Thymus (tissue), 11 donors: ENCODE measurements at regions not wholly inside any gene's neighbourhood (a gene's known extent, or its start where the extent isn't known, plus 50 kb on each side); places are given as distances from the start of the nearest gene placed in this dataset.

Source experiments
- DNase-seq, 9 donors: peaks; one replicate each; pipeline ENCODE4 v3.0.0-alpha.2; 2013; ENCODE audit warnings: low spot score in 9 of 9, low read depth in 6 of 9, missing footprints in 1 of 9
- H3K27ac ChIP-seq, 2 donors: one replicate each; pipeline ENCODE4 v1.5.1; 2013; ENCODE audit warnings: control low read depth in 1 of 2, low read depth in 1 of 2, low read length in 1 of 2, mild to moderate bottlenecking in 1 of 2, moderate library complexity in 1 of 2
- H3K27me3 ChIP-seq, 2 donors: one replicate each; pipeline ENCODE4 v1.5.1; 2013; ENCODE audit warnings: low read length in 1 of 2; ENCODE audit not compliant: control insufficient read depth in 2 of 2, insufficient read depth in 1 of 2
- H3K36me3 ChIP-seq, 2 donors: one replicate each; pipeline ENCODE4 v1.5.1; 2013; ENCODE audit warnings: low read length in 1 of 2, mild to moderate bottlenecking in 1 of 2, moderate library complexity in 1 of 2; ENCODE audit not compliant: control insufficient read depth in 2 of 2, insufficient read depth in 2 of 2
- H3K4me1 ChIP-seq, 2 donors: one replicate each; pipeline ENCODE4 v1.5.1; 2013; ENCODE audit warnings: low read length in 2 of 2; ENCODE audit not compliant: control insufficient read depth in 2 of 2, insufficient read depth in 2 of 2
- H3K4me3 ChIP-seq, 2 donors: one replicate each; pipeline ENCODE4 v1.5.1; 2013; ENCODE audit warnings: low read length in 2 of 2, control low read depth in 1 of 2, mild to moderate bottlenecking in 1 of 2
- H3K9me3 ChIP-seq, 2 donors: one replicate each; pipeline ENCODE4 v1.5.1; 2013; ENCODE audit warnings: low read length in 1 of 2, mild to moderate bottlenecking in 1 of 2; ENCODE audit not compliant: control insufficient read depth in 2 of 2, insufficient read depth in 1 of 2
- WGBS: extraction: QIAGEN DNeasy Blood & Tissue Kit; methylation state at CpG from one replicate; pipeline ENCODE4 v1.1.7; 2013; 5-methylcytosine and 5-hydroxymethylcytosine counted together
- donor health status: healthy.

- Histone ChIP-seq H3K4me3 (no peak overlapping the region), H3K36me3 (no peaks in the 10 kb centered on the region), H3K27ac (no peak overlapping the region), H3K27me3 (no peaks in the 10 kb centered on the region), H3K4me1 (peaks cover 5 to 15% of the 10 kb centered on the region in 2 donors), H3K9me3 (no peaks in the 10 kb centered on the region)
- no peak for DNase-seq
- 88% methylated on average over 11 of the region's 11 CpGs for WGBS
Measured at GRCh38 chr6:14921170-14921569, 324.7 kb upstream of the JARID2 start.

GRCh38 chr6:14921878-14922671 is 323.8 kb upstream of the JARID2 start:
- no peaks in the 10 kb centered on the region for H3K27me3 ChIP-seq
- peaks cover 5 to 15% of the 10 kb centered on the region in 2 donors for H3K4me1 ChIP-seq
- no peaks in the 10 kb centered on the region for H3K9me3 ChIP-seq
- no peak overlapping the region for H3K4me3 ChIP-seq
- H3K27ac ChIP-seq: peak overlapping the region in 1 of 2 donors; percentile 13
- no peaks in the 10 kb centered on the region for H3K36me3 ChIP-seq
- DNase-seq: no peak
- 70% methylated on average over 15 of the region's 15 CpGs for WGBS

- Histone ChIP-seq H3K27ac (peak overlapping the region in 1 of 2 donors; percentile 13), H3K36me3 (no peaks in the 10 kb centered on the region), H3K27me3 (no peaks in the 10 kb centered on the region), H3K4me1 (peaks cover 5 to 15% of the 10 kb centered on the region in 2 donors), H3K4me3 (no peak overlapping the region), H3K9me3 (no peaks in the 10 kb centered on the region)
- WGBS: 93% methylated on average over 9 of the region's 9 CpGs
- no peak for DNase-seq
Measured at GRCh38 chr6:14922706-14923460, 323.0 kb upstream of the JARID2 start.

GRCh38 chr6:14924126-14925024 is 321.5 kb upstream of the JARID2 start:
- H3K9me3 ChIP-seq: no peaks in the 10 kb centered on the region
- H3K27ac ChIP-seq: no peak overlapping the region
- H3K36me3 ChIP-seq: no peaks in the 10 kb centered on the region
- no peak for DNase-seq
- H3K27me3 ChIP-seq: no peaks in the 10 kb centered on the region
- 96% methylated on average over 14 of the region's 14 CpGs for WGBS
- no peak overlapping the region for H3K4me3 ChIP-seq
- peaks cover 5 to 15% of the 10 kb centered on the region in 2 donors for H3K4me1 ChIP-seq

GRCh38 chr6:14925025-14925698 is 320.7 kb upstream of the JARID2 start:
- no peak for DNase-seq
- H3K4me1 ChIP-seq: peaks cover 5 to 15% of the 10 kb centered on the region in 2 donors
- peak overlapping the region in 1 of 2 donors; percentile 40 for H3K27ac ChIP-seq
- 94% methylated on average over 5 of the region's 5 CpGs for WGBS
- no peak overlapping the region for H3K4me3 ChIP-seq
- H3K9me3 ChIP-seq: no peaks in the 10 kb centered on the region
- no peaks in the 10 kb centered on the region for H3K36me3 ChIP-seq
- no peaks in the 10 kb centered on the region for H3K27me3 ChIP-seq

GRCh38 chr6:14925699-14926026 is 320.2 kb upstream of the JARID2 start:
- H3K27me3 ChIP-seq: no peaks in the 10 kb centered on the region
- no peaks in the 10 kb centered on the region for H3K9me3 ChIP-seq
- no peak overlapping the region for H3K4me3 ChIP-seq
- no peak overlapping the region for H3K27ac ChIP-seq
- no peak for DNase-seq
- H3K4me1 ChIP-seq: peaks cover 5 to 15% of the 10 kb centered on the region in 2 donors
- WGBS: 96% methylated on average over 3 of the region's 3 CpGs
- no peaks in the 10 kb centered on the region for H3K36me3 ChIP-seq

- WGBS: 97% methylated on average over 7 of the region's 7 CpGs
- Histone ChIP-seq H3K36me3 (no peaks in the 10 kb centered on the region), H3K27ac (no peak overlapping the region), H3K9me3 (no peaks in the 10 kb centered on the region), H3K27me3 (no peaks in the 10 kb centered on the region), H3K4me1 (peaks cover 0 to 13% of the 10 kb centered on the region in 2 donors), H3K4me3 (no peak overlapping the region)
- no peak for DNase-seq
Measured at GRCh38 chr6:14927398-14927797, 318.5 kb upstream of the JARID2 start.

GRCh38 chr6:14929291-14929690 is 316.6 kb upstream of the JARID2 start:
- Histone ChIP-seq H3K27me3 (no peaks in the 10 kb centered on the region), H3K36me3 (no peaks in the 10 kb centered on the region), H3K9me3 (no peaks in the 10 kb centered on the region), H3K4me1 (peaks cover 2 to 27% of the 10 kb centered on the region in 2 donors), H3K27ac (no peak overlapping the region), H3K4me3 (no peak overlapping the region)
- DNase-seq: no peak
- 96% methylated on average over 3 of the region's 3 CpGs for WGBS
